ENCODE measurements at regions not wholly inside any gene's neighbourhood (a gene's known extent, or its start where the extent isn't known, plus 50 kb on each side); places are given as distances from the start of the nearest gene placed in this dataset.

DNA sequence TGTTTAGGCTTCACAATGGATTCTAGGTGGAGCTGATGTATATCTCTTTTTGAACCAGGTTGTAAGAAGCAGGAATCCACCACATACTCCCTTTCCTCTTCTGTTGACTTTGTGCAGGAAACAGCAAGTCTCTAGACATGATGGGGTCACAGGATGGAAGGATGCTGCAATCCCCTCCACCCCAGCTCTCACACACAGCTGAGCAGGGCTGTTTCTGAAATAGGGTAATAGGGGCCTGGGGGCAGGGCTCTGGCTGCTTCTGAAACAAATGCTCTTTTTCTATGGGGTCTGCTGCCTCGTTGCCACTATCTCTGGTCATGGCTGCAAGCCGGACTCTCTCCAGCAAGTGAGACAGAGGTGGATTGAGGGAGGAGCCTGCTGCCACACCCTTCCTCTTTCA, 148.9 kb downstream of the SOX11 start:
- TF ChIP-seq POLR2AphosphoS5 (IDR thresholded peaks at IDR 0.05; ENCODE audit: low read depth, low read length) (no peak), EP300 (IDR thresholded peaks at IDR 0.05; ENCODE audit: borderline replicate concordance in 1 of 2, low read depth in 1 of 2, low read length in 1 of 2) (no peak), TEAD4 (IDR thresholded peaks at IDR 0.05; ENCODE audit: borderline replicate concordance, insufficient read depth) (no peak), RXRA (IDR thresholded peaks at IDR 0.05; ENCODE audit: borderline replicate concordance, low read depth) (no peak), NFIC (IDR thresholded peaks at IDR 0.05; ENCODE audit: borderline replicate concordance) (no peak)
- TF ChIP-seq, protein P1, sequence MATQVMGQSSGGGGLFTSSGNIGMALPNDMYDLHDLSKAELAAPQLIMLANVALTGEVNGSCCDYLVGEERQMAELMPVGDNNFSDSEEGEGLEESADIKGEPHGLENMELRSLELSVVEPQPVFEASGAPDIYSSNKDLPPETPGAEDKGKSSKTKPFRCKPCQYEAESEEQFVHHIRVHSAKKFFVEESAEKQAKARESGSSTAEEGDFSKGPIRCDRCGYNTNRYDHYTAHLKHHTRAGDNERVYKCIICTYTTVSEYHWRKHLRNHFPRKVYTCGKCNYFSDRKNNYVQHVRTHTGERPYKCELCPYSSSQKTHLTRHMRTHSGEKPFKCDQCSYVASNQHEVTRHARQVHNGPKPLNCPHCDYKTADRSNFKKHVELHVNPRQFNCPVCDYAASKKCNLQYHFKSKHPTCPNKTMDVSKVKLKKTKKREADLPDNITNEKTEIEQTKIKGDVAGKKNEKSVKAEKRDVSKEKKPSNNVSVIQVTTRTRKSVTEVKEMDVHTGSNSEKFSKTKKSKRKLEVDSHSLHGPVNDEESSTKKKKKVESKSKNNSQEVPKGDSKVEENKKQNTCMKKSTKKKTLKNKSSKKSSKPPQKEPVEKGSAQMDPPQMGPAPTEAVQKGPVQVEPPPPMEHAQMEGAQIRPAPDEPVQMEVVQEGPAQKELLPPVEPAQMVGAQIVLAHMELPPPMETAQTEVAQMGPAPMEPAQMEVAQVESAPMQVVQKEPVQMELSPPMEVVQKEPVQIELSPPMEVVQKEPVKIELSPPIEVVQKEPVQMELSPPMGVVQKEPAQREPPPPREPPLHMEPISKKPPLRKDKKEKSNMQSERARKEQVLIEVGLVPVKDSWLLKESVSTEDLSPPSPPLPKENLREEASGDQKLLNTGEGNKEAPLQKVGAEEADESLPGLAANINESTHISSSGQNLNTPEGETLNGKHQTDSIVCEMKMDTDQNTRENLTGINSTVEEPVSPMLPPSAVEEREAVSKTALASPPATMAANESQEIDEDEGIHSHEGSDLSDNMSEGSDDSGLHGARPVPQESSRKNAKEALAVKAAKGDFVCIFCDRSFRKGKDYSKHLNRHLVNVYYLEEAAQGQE (IDR thresholded peaks at IDR 0.05; ENCODE audit: low read depth, low read length): no peak
- TF ChIP-seq, protein P2, sequence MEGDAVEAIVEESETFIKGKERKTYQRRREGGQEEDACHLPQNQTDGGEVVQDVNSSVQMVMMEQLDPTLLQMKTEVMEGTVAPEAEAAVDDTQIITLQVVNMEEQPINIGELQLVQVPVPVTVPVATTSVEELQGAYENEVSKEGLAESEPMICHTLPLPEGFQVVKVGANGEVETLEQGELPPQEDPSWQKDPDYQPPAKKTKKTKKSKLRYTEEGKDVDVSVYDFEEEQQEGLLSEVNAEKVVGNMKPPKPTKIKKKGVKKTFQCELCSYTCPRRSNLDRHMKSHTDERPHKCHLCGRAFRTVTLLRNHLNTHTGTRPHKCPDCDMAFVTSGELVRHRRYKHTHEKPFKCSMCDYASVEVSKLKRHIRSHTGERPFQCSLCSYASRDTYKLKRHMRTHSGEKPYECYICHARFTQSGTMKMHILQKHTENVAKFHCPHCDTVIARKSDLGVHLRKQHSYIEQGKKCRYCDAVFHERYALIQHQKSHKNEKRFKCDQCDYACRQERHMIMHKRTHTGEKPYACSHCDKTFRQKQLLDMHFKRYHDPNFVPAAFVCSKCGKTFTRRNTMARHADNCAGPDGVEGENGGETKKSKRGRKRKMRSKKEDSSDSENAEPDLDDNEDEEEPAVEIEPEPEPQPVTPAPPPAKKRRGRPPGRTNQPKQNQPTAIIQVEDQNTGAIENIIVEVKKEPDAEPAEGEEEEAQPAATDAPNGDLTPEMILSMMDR (IDR thresholded peaks at IDR 0.05): no peak

Data from SK-N-SH (cell line).